ENCODE measurements at regions not wholly inside any gene's neighbourhood (a gene's known extent, or its start where the extent isn't known, plus 50 kb on each side); places are given as distances from the start of the nearest gene placed in this dataset.

DNA sequence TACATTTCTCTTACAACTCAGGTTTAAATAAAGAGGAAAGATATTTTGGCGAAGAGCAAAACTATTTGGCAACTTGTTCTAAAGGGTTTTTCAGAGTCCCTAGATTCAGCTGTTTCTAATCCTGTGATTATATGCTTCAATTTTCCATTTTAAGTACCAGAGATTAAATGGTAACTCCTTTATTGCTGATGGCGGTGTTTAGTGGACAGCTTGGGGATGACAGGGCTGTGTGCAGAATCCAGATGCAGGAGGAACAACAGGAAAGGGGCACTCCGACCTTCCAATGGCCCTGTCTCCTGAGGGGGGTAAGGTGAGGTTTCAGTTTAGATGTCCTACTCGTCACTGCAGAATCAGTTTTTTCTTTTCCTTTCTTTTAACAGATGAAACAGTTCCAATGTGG, 405.0 kb downstream of the PDCD6IP start:
- TF ChIP-seq, protein P1, sequence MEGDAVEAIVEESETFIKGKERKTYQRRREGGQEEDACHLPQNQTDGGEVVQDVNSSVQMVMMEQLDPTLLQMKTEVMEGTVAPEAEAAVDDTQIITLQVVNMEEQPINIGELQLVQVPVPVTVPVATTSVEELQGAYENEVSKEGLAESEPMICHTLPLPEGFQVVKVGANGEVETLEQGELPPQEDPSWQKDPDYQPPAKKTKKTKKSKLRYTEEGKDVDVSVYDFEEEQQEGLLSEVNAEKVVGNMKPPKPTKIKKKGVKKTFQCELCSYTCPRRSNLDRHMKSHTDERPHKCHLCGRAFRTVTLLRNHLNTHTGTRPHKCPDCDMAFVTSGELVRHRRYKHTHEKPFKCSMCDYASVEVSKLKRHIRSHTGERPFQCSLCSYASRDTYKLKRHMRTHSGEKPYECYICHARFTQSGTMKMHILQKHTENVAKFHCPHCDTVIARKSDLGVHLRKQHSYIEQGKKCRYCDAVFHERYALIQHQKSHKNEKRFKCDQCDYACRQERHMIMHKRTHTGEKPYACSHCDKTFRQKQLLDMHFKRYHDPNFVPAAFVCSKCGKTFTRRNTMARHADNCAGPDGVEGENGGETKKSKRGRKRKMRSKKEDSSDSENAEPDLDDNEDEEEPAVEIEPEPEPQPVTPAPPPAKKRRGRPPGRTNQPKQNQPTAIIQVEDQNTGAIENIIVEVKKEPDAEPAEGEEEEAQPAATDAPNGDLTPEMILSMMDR (IDR thresholded peaks at IDR 0.05; ENCODE audit: low read depth, low read length) = no peak
- no peak for TF ChIP-seq POLR2A (IDR thresholded peaks at IDR 0.05; ENCODE audit: extremely low read depth, insufficient read length)
